Stomach (tissue), 8 donors: ENCODE measurements at regions not wholly inside any gene's neighbourhood (a gene's known extent, or its start where the extent isn't known, plus 50 kb on each side); places are given as distances from the start of the nearest gene placed in this dataset.

Source experiments
- DNase-seq, 2 donors: peaks; one replicate each; pipeline versions ENCODE4 v3.0.0 to v3.0.0-alpha.2; 2013 to 2019
- H3K27ac ChIP-seq, 5 donors: fragments of 200-600 bp in 4 of 5; sonication (generic) in 4 of 5; one replicate each; pipeline ENCODE4 v1.5.1; 2013 to 2019; ENCODE audit warnings: mild to moderate bottlenecking in 1 of 5, moderate library complexity in 1 of 5
- H3K27me3 ChIP-seq, 3 donors: fragments of 200-600 bp; sonication (generic); one replicate each; pipeline ENCODE4 v1.5.1; 2017 to 2019; ENCODE audit warnings: mixed run types in 1 of 3
- H3K36me3 ChIP-seq, 4 donors: fragments of 200-600 bp; sonication (generic); 1 replicate in 3 of 4; 2 replicates in 1 of 4; pipeline ENCODE4 v1.5.1; 2016 to 2019
- H3K4me1 ChIP-seq, 4 donors: fragments of 200-600 bp; sonication (generic); one replicate each; pipeline ENCODE4 v1.5.1; 2016 to 2019
- H3K4me3 ChIP-seq, 4 donors: fragments of 200-600 bp; sonication (generic) in 3 of 4; one replicate each; pipeline ENCODE4 v1.5.1; 2016 to 2019; ENCODE audit warnings: mild to moderate bottlenecking in 1 of 4
- H3K9me3 ChIP-seq, 4 donors: fragments of 200-600 bp; sonication (generic); one replicate each; pipeline ENCODE4 v1.5.1; 2016 to 2019
- CTCF ChIP-seq, 7 experiments: fragments of 450-650 bp in 4 of 7; fragments of 200-600 bp in 3 of 7; sonication (generic) in 3 of 7; IDR thresholded peaks; one replicate each; pipeline ENCODE4 v1.5.1; 2016 to 2019; ENCODE audit warnings: antibody characterized with exemption in 7 of 7, control low read depth in 2 of 7, mild to moderate bottlenecking in 1 of 7
- EP300 ChIP-seq: sonication (generic); formaldehyde crosslinking; IDR thresholded peaks from one replicate; pipeline ENCODE4 v1.6.1; 2017; ENCODE audit warnings: antibody characterized with exemption
- POLR2A ChIP-seq, 4 donors: fragments of 450-650 bp; IDR thresholded peaks; one replicate each; pipeline ENCODE4 v1.6.1; 2016; ENCODE audit warnings: antibody characterized with exemption in 4 of 4, control low read depth in 2 of 4, mild to moderate bottlenecking in 1 of 4, moderate library complexity in 1 of 4
- POLR2AphosphoS5 ChIP-seq, 3 donors: sonication (generic); formaldehyde crosslinking; IDR thresholded peaks; one replicate each; pipeline ENCODE4 v1.6.1; 2016; ENCODE audit warnings: antibody characterized with exemption in 3 of 3
- WGBS, 5 donors: extraction: QIAGEN DNeasy Blood & Tissue Kit in 3 of 5; methylation state at CpG; one replicate each; pipeline versions ENCODE4 v1.1.5 to v1.1.7; 2013 to 2018; 5-methylcytosine and 5-hydroxymethylcytosine counted together
- intact Hi-C: fragments of 100-400 bp; cut with DNase I; formaldehyde crosslinking; loops from one replicate; pipeline ENCODE4 v1.15.1; 2023; ENCODE audit warnings: low total_unique reads
- donor health status: healthy with polysubstance abuse.
- donor health status: Bipolar disorder and iron deficiency.
- donor health status: healthy.

- WGBS, 5 donors: 89 to 96% (median 94%) methylated on average over 2 of the region's 2 CpGs
- DNase-seq: no peak
- no peak overlapping the region for H3K27ac ChIP-seq
- peaks cover 0 to 19% (median 7%) of the 10 kb centered on the region in 4 donors for H3K4me1 ChIP-seq
- H3K27me3 ChIP-seq: no peaks in the 10 kb centered on the region
- TF ChIP-seq POLR2A (IDR thresholded peaks at IDR 0.05): no peak
- no peak for TF ChIP-seq POLR2AphosphoS5 (IDR thresholded peaks at IDR 0.05)
- TF ChIP-seq CTCF (IDR thresholded peaks at IDR 0.05): no peak
- TF ChIP-seq EP300: no peak
- intact Hi-C loops: no loop called here
- H3K4me3 ChIP-seq: no peak overlapping the region
- H3K9me3 ChIP-seq: no peaks in the 10 kb centered on the region
- no peaks in the 10 kb centered on the region for H3K36me3 ChIP-seq
Observed at GRCh38 chr21:35510294-35510693, 461.2 kb upstream of the RUNX1 start.

GRCh38 chr21:35509001-35509704 is 460.1 kb upstream of the RUNX1 start:
- H3K27ac ChIP-seq: peak overlapping the region in 2 of 5 donors; percentile 45 to 65
- DNase-seq: no peak
- no peak overlapping the region for H3K4me3 ChIP-seq
- WGBS, 5 donors: 79 to 93% (median 85%) methylated on average over 5 of the region's 5 CpGs
- H3K27me3 ChIP-seq: no peaks in the 10 kb centered on the region
- intact Hi-C loops: no loop called here
- H3K9me3 ChIP-seq: no peaks in the 10 kb centered on the region
- no peak for TF ChIP-seq POLR2A (IDR thresholded peaks at IDR 0.05)
- TF ChIP-seq EP300: no peak
- no peak for TF ChIP-seq CTCF (IDR thresholded peaks at IDR 0.05)
- TF ChIP-seq POLR2AphosphoS5 (IDR thresholded peaks at IDR 0.05): no peak
- no peaks in the 10 kb centered on the region for H3K36me3 ChIP-seq
- H3K4me1 ChIP-seq: peaks cover 0 to 24% (median 7%) of the 10 kb centered on the region in 4 donors

GRCh38 chr21:35508139-35508888 is 459.2 kb upstream of the RUNX1 start:
- peaks cover 0 to 29% (median 7%) of the 10 kb centered on the region in 4 donors for H3K4me1 ChIP-seq
- H3K27ac ChIP-seq: peak overlapping the region in 2 of 5 donors; percentile 45 to 65
- TF ChIP-seq EP300: no peak
- TF ChIP-seq POLR2AphosphoS5 (IDR thresholded peaks at IDR 0.05): peak in 1 of 3 donors; percentile 35
- peak in 2 of 7 experiments; percentile 16 to 18 for TF ChIP-seq CTCF (IDR thresholded peaks at IDR 0.05)
- no peaks in the 10 kb centered on the region for H3K36me3 ChIP-seq
- WGBS, 5 donors: 65 to 72% (median 68%) methylated on average over 8 of the region's 8 CpGs
- H3K9me3 ChIP-seq: no peaks in the 10 kb centered on the region
- H3K4me3 ChIP-seq: no peak overlapping the region
- intact Hi-C loops: no loop called here
- no peaks in the 10 kb centered on the region for H3K27me3 ChIP-seq
- peak; percentile 30 to 43 for DNase-seq

- 44 to 56% (median 53%) methylated on average over 4 of the region's 4 CpGs for WGBS, 5 donors
- intact Hi-C loops: no loop called here
- no peaks in the 10 kb centered on the region for H3K27me3 ChIP-seq
Observed at GRCh38 chr21:35507181-35507759, 458.2 kb upstream of the RUNX1 start.

More at GRCh38 chr21:35507181-35507759, 458.2 kb upstream of the RUNX1 start:
- H3K4me1 ChIP-seq: peaks cover 0 to 29% (median 7%) of the 10 kb centered on the region in 4 donors
- no peaks in the 10 kb centered on the region for H3K36me3 ChIP-seq
- no peak for DNase-seq
- no peak overlapping the region for H3K4me3 ChIP-seq
- TF ChIP-seq EP300 (no peak), CTCF (IDR thresholded peaks at IDR 0.05) (no peak), POLR2A (IDR thresholded peaks at IDR 0.05) (no peak), POLR2AphosphoS5 (IDR thresholded peaks at IDR 0.05) (no peak)
- H3K9me3 ChIP-seq: no peaks in the 10 kb centered on the region
- no peak overlapping the region for H3K27ac ChIP-seq
